ENCODE measurements at regions not wholly inside any gene's neighbourhood (a gene's known extent, or its start where the extent isn't known, plus 50 kb on each side); places are given as distances from the start of the nearest gene placed in this dataset.

DNA sequence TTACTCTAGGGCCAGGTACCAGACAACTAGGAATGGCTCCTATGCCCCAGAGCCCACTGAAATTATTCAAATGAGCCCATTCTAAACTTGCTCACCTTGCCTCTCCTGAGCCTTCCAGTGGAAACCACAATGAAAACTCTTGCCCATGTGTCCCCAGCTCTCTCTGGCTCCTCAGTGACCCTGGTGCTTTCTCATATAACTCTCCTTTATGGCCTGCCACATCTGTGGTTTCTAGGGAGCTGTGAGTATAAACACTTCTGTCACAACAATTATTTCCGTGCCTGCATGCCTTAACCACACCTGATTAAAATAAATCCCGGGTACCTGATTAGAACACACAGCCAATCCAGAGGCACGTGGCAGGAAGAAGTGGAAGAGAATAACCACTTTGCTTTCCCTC is 333.0 kb upstream of the SPRED2 start:
- TF ChIP-seq, protein P1, sequence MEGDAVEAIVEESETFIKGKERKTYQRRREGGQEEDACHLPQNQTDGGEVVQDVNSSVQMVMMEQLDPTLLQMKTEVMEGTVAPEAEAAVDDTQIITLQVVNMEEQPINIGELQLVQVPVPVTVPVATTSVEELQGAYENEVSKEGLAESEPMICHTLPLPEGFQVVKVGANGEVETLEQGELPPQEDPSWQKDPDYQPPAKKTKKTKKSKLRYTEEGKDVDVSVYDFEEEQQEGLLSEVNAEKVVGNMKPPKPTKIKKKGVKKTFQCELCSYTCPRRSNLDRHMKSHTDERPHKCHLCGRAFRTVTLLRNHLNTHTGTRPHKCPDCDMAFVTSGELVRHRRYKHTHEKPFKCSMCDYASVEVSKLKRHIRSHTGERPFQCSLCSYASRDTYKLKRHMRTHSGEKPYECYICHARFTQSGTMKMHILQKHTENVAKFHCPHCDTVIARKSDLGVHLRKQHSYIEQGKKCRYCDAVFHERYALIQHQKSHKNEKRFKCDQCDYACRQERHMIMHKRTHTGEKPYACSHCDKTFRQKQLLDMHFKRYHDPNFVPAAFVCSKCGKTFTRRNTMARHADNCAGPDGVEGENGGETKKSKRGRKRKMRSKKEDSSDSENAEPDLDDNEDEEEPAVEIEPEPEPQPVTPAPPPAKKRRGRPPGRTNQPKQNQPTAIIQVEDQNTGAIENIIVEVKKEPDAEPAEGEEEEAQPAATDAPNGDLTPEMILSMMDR (IDR thresholded peaks at IDR 0.05), result no peak
- TF ChIP-seq POLR2A (IDR thresholded peaks at IDR 0.05), result no peak
